Transverse colon (tissue), 4 donors: ENCODE measurements at regions not wholly inside any gene's neighbourhood (a gene's known extent, or its start where the extent isn't known, plus 50 kb on each side); places are given as distances from the start of the nearest gene placed in this dataset.

Source experiments
- DNase-seq: peaks from one replicate; pipeline ENCODE4 v3.0.0-alpha.2; 2019
- H3K27ac ChIP-seq, 4 donors: fragments of 200-600 bp; sonication (generic); 2 replicates each; pipeline ENCODE4 v1.5.1; 2016 to 2018; ENCODE audit warnings: inconsistent platforms in 4 of 4
- H3K27me3 ChIP-seq: fragments of 200-600 bp; sonication (generic); 2 replicates; pipeline ENCODE4 v1.5.1; 2017; ENCODE audit warnings: inconsistent platforms
- H3K36me3 ChIP-seq, 4 donors: fragments of 200-600 bp; sonication (generic); 2 replicates each; pipeline ENCODE4 v1.5.1; 2017 to 2019; ENCODE audit warnings: inconsistent platforms in 4 of 4
- H3K4me1 ChIP-seq, 4 donors: fragments of 200-600 bp; sonication (generic); 2 replicates each; pipeline ENCODE4 v1.5.1; 2017 to 2020; ENCODE audit warnings: inconsistent platforms in 4 of 4
- H3K4me3 ChIP-seq, 4 donors: fragments of 200-600 bp; sonication (generic); 1 replicate in 1 of 4; 2 replicates in 3 of 4; pipeline versions ENCODE4 v1.5.1 to v1.6.1; 2017 to 2019; ENCODE audit warnings: inconsistent platforms in 4 of 4
- H3K9me3 ChIP-seq, 2 donors: fragments of 200-600 bp; sonication (generic); 2 replicates each; pipeline ENCODE4 v1.5.1; 2017 to 2019; ENCODE audit warnings: inconsistent platforms in 2 of 2
- CTCF ChIP-seq, 5 experiments: fragments of 200-600 bp in 3 of 5; fragments of 450-650 bp in 2 of 5; sonication (generic) in 3 of 5; IDR thresholded peaks; 1 replicate in 2 of 5; 2 replicates in 3 of 5; pipeline ENCODE4 v1.5.1; 2016 to 2017; ENCODE audit warnings: antibody characterized with exemption in 5 of 5, inconsistent platforms in 3 of 5, mild to moderate bottlenecking in 2 of 5, moderate library complexity in 1 of 5
- EP300 ChIP-seq: sonication (generic); formaldehyde crosslinking; IDR thresholded peaks from one replicate; pipeline ENCODE4 v1.6.1; 2017; ENCODE audit warnings: antibody characterized with exemption, low read depth
- POLR2A ChIP-seq: fragments of 450-650 bp; IDR thresholded peaks from one replicate; pipeline ENCODE4 v1.6.1; 2016; ENCODE audit warnings: antibody characterized with exemption, mild to moderate bottlenecking, moderate library complexity
- POLR2AphosphoS5 ChIP-seq, 3 donors: sonication (generic); formaldehyde crosslinking; IDR thresholded peaks; one replicate each; pipeline ENCODE4 v1.6.1; 2016; ENCODE audit warnings: antibody characterized with exemption in 3 of 3
- WGBS, 2 donors: methylation state at CpG; one replicate each; pipeline ENCODE4 v1.1.5; 2018; ENCODE audit warnings: low coverage in 1 of 2; 5-methylcytosine and 5-hydroxymethylcytosine counted together
- in situ Hi-C, 4 donors: fragments of 200-750 bp; cut with MboI; loops; one replicate each; pipeline versions ENCODE4 v1.15.0 to v1.15.1; 2017; ENCODE audit warnings: low sequenced_read_pairs in 3 of 4, low pct_ligation_motif_present in 1 of 4, low pct_unique_long_range_greater_than_20kb in 1 of 4
- intact Hi-C: fragments of 100-400 bp; cut with DNase I; formaldehyde crosslinking; loops from one replicate; pipeline ENCODE4 v1.15.1; 2023; ENCODE audit warnings: low total_unique reads

GRCh38 chr13:63873936-63874335 is 2458.3 kb upstream of the PCDH20 start:
- WGBS, 2 donors: 71 to 77% methylated on average over 5 of the region's 5 CpGs

GRCh38 chr13:63864171-63864902 is 2448.7 kb upstream of the PCDH20 start:
- Histone ChIP-seq H3K4me3 (no peak overlapping the region), H3K4me1 (no peaks in the 10 kb centered on the region), H3K9me3 (no peaks in the 10 kb centered on the region), H3K36me3 (no peaks in the 10 kb centered on the region), H3K27me3 (no peaks in the 10 kb centered on the region), H3K27ac (no peak overlapping the region)
- 81 to 83% methylated on average over 3 of the region's 3 CpGs for WGBS, 2 donors
- TF ChIP-seq POLR2AphosphoS5 (IDR thresholded peaks at IDR 0.05) (no peak), CTCF (IDR thresholded peaks at IDR 0.05) (no peak), POLR2A (no peak), EP300 (no peak)
- intact Hi-C loops (no loop called here), in situ Hi-C loops (no loop called here)
- no peak for DNase-seq

More at GRCh38 chr13:63873936-63874335, 2458.3 kb upstream of the PCDH20 start:
- Histone ChIP-seq H3K4me1 (no peaks in the 10 kb centered on the region), H3K27ac (no peak overlapping the region), H3K36me3 (no peaks in the 10 kb centered on the region), H3K27me3 (no peaks in the 10 kb centered on the region), H3K4me3 (no peak overlapping the region), H3K9me3 (peaks cover 0 to 16% of the 10 kb centered on the region in 2 donors)
- DNase-seq: no peak
- TF ChIP-seq EP300: no peak
- no peak for TF ChIP-seq POLR2A
- no peak for TF ChIP-seq CTCF (IDR thresholded peaks at IDR 0.05)
- no peak for TF ChIP-seq POLR2AphosphoS5 (IDR thresholded peaks at IDR 0.05)
- intact Hi-C loops: no loop called here
- in situ Hi-C loops: no loop called here

GRCh38 chr13:63855457-63856118 is 2439.9 kb upstream of the PCDH20 start:
- WGBS, 2 donors: 64 to 77% methylated on average over 6 to 7 of the region's 7 CpGs
- H3K4me3 ChIP-seq: no peak overlapping the region
- intact Hi-C loops: no loop called here
- no peaks in the 10 kb centered on the region for H3K9me3 ChIP-seq
- no peak overlapping the region for H3K27ac ChIP-seq
- DNase-seq: no peak
- TF ChIP-seq POLR2A (no peak), POLR2AphosphoS5 (IDR thresholded peaks at IDR 0.05) (no peak), CTCF (IDR thresholded peaks at IDR 0.05) (no peak), EP300 (no peak)
- H3K4me1 ChIP-seq: no peaks in the 10 kb centered on the region
- in situ Hi-C loops: no loop called here
- no peaks in the 10 kb centered on the region for H3K36me3 ChIP-seq
- H3K27me3 ChIP-seq: no peaks in the 10 kb centered on the region

- H3K4me3 ChIP-seq: no peak overlapping the region
- intact Hi-C loops (no loop called here), in situ Hi-C loops (no loop called here)
- no peak for TF ChIP-seq POLR2AphosphoS5 (IDR thresholded peaks at IDR 0.05)
- no peak for TF ChIP-seq POLR2A
- no peak for TF ChIP-seq CTCF (IDR thresholded peaks at IDR 0.05)
- no peak for TF ChIP-seq EP300
- H3K36me3 ChIP-seq: no peaks in the 10 kb centered on the region
- H3K4me1 ChIP-seq: no peaks in the 10 kb centered on the region
- no peaks in the 10 kb centered on the region for H3K9me3 ChIP-seq
- no peak overlapping the region for H3K27ac ChIP-seq
- H3K27me3 ChIP-seq: no peaks in the 10 kb centered on the region
- no peak for DNase-seq
- 68 to 84% methylated on average over 2 of the region's 2 CpGs for WGBS, 2 donors
Observed at GRCh38 chr13:63853816-63854215, 2438.2 kb upstream of the PCDH20 start.
